Nephron (organoid): ENCODE measurements at regions not wholly inside any gene's neighbourhood (a gene's known extent, or its start where the extent isn't known, plus 50 kb on each side); places are given as distances from the start of the nearest gene placed in this dataset.

ENCODE experiments used
- H3K27ac Mint-ChIP-seq, 3 experiments: 2 replicates each; pipeline ENCODE4 v1.8.0; 2020; ENCODE audit warnings: mixed read lengths in 3 of 3, mild to moderate bottlenecking in 2 of 3, moderate library complexity in 1 of 3
- H3K27me3 Mint-ChIP-seq: 2 replicates; pipeline ENCODE4 v1.8.0; 2021; ENCODE audit warnings: low read depth, mild to moderate bottlenecking, moderate library complexity, mixed read lengths
- H3K36me3 Mint-ChIP-seq: 2 replicates; pipeline ENCODE4 v1.8.0; 2020; ENCODE audit warnings: low read depth, mixed read lengths
- H3K4me1 Mint-ChIP-seq: 2 replicates; pipeline ENCODE4 v1.8.0; 2020; ENCODE audit warnings: mixed read lengths
- H3K4me3 Mint-ChIP-seq, 3 experiments: 2 replicates each; pipeline ENCODE4 v1.8.0; 2020; ENCODE audit warnings: mild to moderate bottlenecking in 3 of 3, mixed read lengths in 3 of 3, moderate library complexity in 2 of 3
- H3K9me3 Mint-ChIP-seq: 2 replicates; pipeline ENCODE4 v1.8.0; 2020; ENCODE audit warnings: mixed read lengths
- CTCF ChIP-seq, 3 experiments: fragments of 200-600 bp; sonication (generic); IDR thresholded peaks; one replicate each; pipeline ENCODE4 v1.5.0; 2021; ENCODE audit warnings: antibody characterized with exemption in 3 of 3; ENCODE audit not compliant: unreplicated experiment in 3 of 3

DNA sequence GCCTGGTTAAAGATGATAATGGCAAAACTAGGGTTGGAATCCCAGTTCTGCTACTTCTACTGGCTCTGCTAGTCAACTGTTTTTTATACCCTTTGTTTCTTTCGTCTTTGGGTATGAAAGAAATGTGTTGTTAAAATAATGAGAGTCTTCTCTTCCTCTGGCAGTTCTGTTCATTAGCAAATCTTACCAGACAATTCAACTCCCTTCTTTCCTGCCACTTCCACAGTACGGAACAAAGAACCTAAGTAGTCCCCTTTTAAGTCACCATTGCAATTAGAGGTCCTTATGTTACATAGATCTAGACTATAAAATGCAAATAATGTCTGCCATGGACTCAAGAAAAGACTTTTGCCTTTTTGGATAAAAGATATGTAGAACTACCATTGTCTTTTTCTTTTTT, 134.1 kb downstream of the RND3 start:
- no peaks in the 10 kb centered on the region for H3K9me3 Mint-ChIP-seq
- no peak overlapping the region for H3K27ac Mint-ChIP-seq
- H3K27me3 Mint-ChIP-seq: no peaks in the 10 kb centered on the region
- no peak overlapping the region for H3K4me3 Mint-ChIP-seq
- H3K4me1 Mint-ChIP-seq: no peaks in the 10 kb centered on the region
- no peaks in the 10 kb centered on the region for H3K36me3 Mint-ChIP-seq
- no peak for TF ChIP-seq CTCF (IDR thresholded peaks at IDR 0.05; ENCODE audit: unreplicated experiment in 3 of 3)

DNA sequence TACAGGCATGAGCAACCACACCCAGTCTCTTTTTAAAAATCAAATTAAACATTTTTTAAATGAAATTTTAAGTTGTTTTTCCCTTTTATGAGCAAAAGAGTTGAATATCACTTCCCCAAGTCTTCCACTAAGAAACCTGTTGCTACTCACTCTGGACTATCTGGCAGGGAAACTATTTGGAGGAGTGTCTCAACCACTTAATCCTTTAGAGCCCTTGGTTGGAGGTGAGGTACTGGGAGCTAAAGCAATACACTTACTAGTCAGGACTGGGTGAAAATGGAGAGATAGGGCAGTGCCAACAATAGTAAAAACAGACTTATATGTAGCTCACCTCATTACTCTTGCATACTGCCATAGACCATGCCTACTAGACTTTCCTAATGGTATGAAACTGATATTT, 135.5 kb downstream of the RND3 start:
- H3K27me3 Mint-ChIP-seq: no peaks in the 10 kb centered on the region
- H3K27ac Mint-ChIP-seq: no peak overlapping the region
- H3K9me3 Mint-ChIP-seq: no peaks in the 10 kb centered on the region
- no peak overlapping the region for H3K4me3 Mint-ChIP-seq
- no peaks in the 10 kb centered on the region for H3K36me3 Mint-ChIP-seq
- no peak for TF ChIP-seq CTCF (IDR thresholded peaks at IDR 0.05; ENCODE audit: unreplicated experiment in 3 of 3)
- H3K4me1 Mint-ChIP-seq: no peaks in the 10 kb centered on the region

- H3K9me3 Mint-ChIP-seq: no peaks in the 10 kb centered on the region
- H3K4me1 Mint-ChIP-seq: no peaks in the 10 kb centered on the region
- H3K27ac Mint-ChIP-seq: no peak overlapping the region
- H3K36me3 Mint-ChIP-seq: no peaks in the 10 kb centered on the region
- H3K27me3 Mint-ChIP-seq: no peaks in the 10 kb centered on the region
- TF ChIP-seq CTCF (IDR thresholded peaks at IDR 0.05; ENCODE audit: unreplicated experiment in 3 of 3): no peak
- no peak overlapping the region for H3K4me3 Mint-ChIP-seq
Measured at GRCh38 chr2:150350500-150350899, 137.0 kb downstream of the RND3 start.

DNA sequence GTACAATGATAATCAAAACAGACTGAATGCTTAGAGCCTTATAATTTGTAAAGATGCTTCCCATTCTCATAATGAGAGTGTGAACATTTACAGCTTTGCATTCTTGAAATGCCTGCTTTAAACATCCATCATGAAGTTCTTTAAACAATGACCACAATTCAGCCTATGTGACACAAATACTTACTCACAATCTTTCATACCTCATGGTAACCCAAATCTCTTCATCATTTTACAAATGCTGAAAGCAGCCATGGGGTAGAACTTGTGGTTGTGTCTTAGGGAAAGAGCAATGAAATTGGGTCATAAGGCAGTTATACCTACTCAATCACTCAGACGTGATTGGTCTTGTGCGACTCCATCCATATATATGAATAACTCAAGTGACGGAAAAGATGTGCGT, 140.7 kb downstream of the RND3 start:
- H3K27ac Mint-ChIP-seq: no peak overlapping the region
- no peaks in the 10 kb centered on the region for H3K27me3 Mint-ChIP-seq
- TF ChIP-seq CTCF (IDR thresholded peaks at IDR 0.05; ENCODE audit: unreplicated experiment in 3 of 3): no peak
- H3K9me3 Mint-ChIP-seq: no peaks in the 10 kb centered on the region
- no peaks in the 10 kb centered on the region for H3K36me3 Mint-ChIP-seq
- no peak overlapping the region for H3K4me3 Mint-ChIP-seq
- H3K4me1 Mint-ChIP-seq: no peaks in the 10 kb centered on the region

GRCh38 chr2:150341982-150342680, 145.3 kb downstream of the RND3 start:
- Mint-ChIP-seq H3K36me3 (no peaks in the 10 kb centered on the region), H3K4me1 (no peaks in the 10 kb centered on the region), H3K27me3 (no peaks in the 10 kb centered on the region), H3K4me3 (no peak overlapping the region), H3K9me3 (no peaks in the 10 kb centered on the region), H3K27ac (no peak overlapping the region)
- TF ChIP-seq CTCF (IDR thresholded peaks at IDR 0.05; ENCODE audit: unreplicated experiment in 3 of 3): no peak

DNA sequence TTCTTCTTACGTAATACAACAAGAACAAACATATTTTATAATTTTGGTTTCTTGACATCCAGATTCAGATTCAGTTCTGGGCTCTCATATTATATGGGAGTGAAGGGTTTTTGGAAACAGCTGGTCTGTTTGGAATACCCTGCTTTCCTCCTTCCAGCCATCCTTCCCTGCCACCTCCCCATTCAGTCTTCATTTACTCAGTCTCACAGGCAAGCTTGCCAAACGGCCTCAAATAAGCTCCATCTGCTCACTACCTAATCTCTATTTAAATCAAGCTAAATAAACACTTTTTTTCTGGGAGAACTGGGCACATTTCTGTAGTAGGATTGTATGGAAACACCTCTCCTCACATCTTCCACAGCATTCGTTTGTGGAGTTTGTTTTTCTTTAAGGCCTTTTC, 147.5 kb downstream of the RND3 start:
- H3K27me3 Mint-ChIP-seq: no peaks in the 10 kb centered on the region
- no peak for TF ChIP-seq CTCF (IDR thresholded peaks at IDR 0.05; ENCODE audit: unreplicated experiment in 3 of 3)

More for the DNA sequence above, 147.5 kb downstream of the RND3 start:
- H3K4me3 Mint-ChIP-seq: no peak overlapping the region
- no peak overlapping the region for H3K27ac Mint-ChIP-seq
- peaks cover 2% of the 10 kb centered on the region for H3K9me3 Mint-ChIP-seq
- no peaks in the 10 kb centered on the region for H3K4me1 Mint-ChIP-seq
- H3K36me3 Mint-ChIP-seq: no peaks in the 10 kb centered on the region
